Sigmoid colon (tissue), 4 donors: ENCODE measurements at regions not wholly inside any gene's neighbourhood (a gene's known extent, or its start where the extent isn't known, plus 50 kb on each side); places are given as distances from the start of the nearest gene placed in this dataset.

Experiments used
- CTCF ChIP-seq, 4 experiments: fragments of 450-650 bp in 3 of 4; fragments of 200-600 bp in 1 of 4; IDR thresholded peaks; one replicate each; pipeline ENCODE4 v1.5.1; 2016 to 2019; ENCODE audit warnings: antibody characterized with exemption in 4 of 4, mild to moderate bottlenecking in 3 of 4, moderate library complexity in 2 of 4
- POLR2A ChIP-seq, 2 donors: fragments of 450-650 bp; IDR thresholded peaks; one replicate each; pipeline ENCODE4 v1.6.1; 2016; ENCODE audit warnings: antibody characterized with exemption in 2 of 2, mild to moderate bottlenecking in 2 of 2, moderate library complexity in 2 of 2
- POLR2AphosphoS5 ChIP-seq, 4 donors: sonication (generic); formaldehyde crosslinking; IDR thresholded peaks; one replicate each; pipeline ENCODE4 v1.6.1; 2017; ENCODE audit warnings: antibody characterized with exemption in 4 of 4

- TF ChIP-seq CTCF (IDR thresholded peaks at IDR 0.05) (no peak), POLR2AphosphoS5 (IDR thresholded peaks at IDR 0.05) (no peak), POLR2A (IDR thresholded peaks at IDR 0.05) (no peak)
These were observed 278.9 kb upstream of the IZUMO3 start for GRCh38 chr9:24824607-24825006.
